ENCODE measurements at regions not wholly inside any gene's neighbourhood (a gene's known extent, or its start where the extent isn't known, plus 50 kb on each side); places are given as distances from the start of the nearest gene placed in this dataset.

DNA sequence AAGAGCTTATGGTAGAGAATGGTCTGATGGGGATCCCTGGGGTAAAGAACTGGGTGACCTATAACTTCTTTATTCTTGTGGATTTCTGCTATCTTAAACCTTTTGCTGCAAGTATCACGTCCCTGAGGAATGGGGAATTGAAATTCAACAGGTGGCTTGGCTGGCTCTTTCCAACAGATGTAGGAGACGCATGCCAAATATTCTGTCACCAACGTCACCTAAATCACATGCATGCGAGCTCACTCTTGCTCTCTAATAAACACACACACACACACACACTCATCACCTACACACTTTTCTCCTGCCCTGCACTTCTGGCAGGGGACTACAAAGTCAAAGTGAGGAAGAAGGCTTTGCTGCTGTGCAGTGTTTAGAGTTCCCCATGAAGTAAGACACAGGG, 145.8 kb upstream of the NECTIN3 start:
- 89% methylated on average over 4 of the region's 4 CpGs for WGBS
- TF ChIP-seq RAD21 (IDR thresholded peaks at IDR 0.05): no peak
- TF ChIP-seq HNF4A (conservative IDR thresholded peaks at IDR 0.05): no peak
- no peak for TF ChIP-seq JUND (IDR thresholded peaks at IDR 0.05)
- TF ChIP-seq HNF4G (IDR thresholded peaks at IDR 0.05): no peak
- TF ChIP-seq YY1 (IDR thresholded peaks at IDR 0.05): no peak
- TF ChIP-seq SP1 (IDR thresholded peaks at IDR 0.05): no peak
- no peak for TF ChIP-seq FOXA1 (IDR thresholded peaks at IDR 0.05)
- TF ChIP-seq FOXA2 (IDR thresholded peaks at IDR 0.05): no peak
- no peak for TF ChIP-seq TAF1 (conservative IDR thresholded peaks at IDR 0.05)
- TF ChIP-seq NR2F2 (IDR thresholded peaks at IDR 0.05): no peak
- Histone ChIP-seq H3K9me3 (ENCODE audit: control insufficient read depth in 4 of 4, low read length in 3 of 4) (no peaks in the 10 kb centered on the region), H3K36me3 (ENCODE audit: control insufficient read depth in 4 of 4, insufficient read depth in 3 of 4, low read depth in 1 of 4, low read length in 3 of 4) (no peaks in the 10 kb centered on the region), H3K27me3 (ENCODE audit: control insufficient read depth in 4 of 4, insufficient read depth in 4 of 4, low read length in 3 of 4) (no peaks in the 10 kb centered on the region), H3K4me1 (ENCODE audit: control insufficient read depth in 4 of 4, insufficient read depth in 4 of 4, low read length in 3 of 4) (no peaks in the 10 kb centered on the region), H3K4me3 (ENCODE audit: low read depth in 1 of 3, low read length in 3 of 3) (no peak overlapping the region), H3K9ac (ENCODE audit: low read depth in 1 of 2, low read length in 2 of 2) (no peak overlapping the region), H3K27ac (ENCODE audit: low read depth in 1 of 2, low read length in 2 of 2) (no peak overlapping the region)
- no peak for DNase-seq (ENCODE audit: low spot score)

DNA sequence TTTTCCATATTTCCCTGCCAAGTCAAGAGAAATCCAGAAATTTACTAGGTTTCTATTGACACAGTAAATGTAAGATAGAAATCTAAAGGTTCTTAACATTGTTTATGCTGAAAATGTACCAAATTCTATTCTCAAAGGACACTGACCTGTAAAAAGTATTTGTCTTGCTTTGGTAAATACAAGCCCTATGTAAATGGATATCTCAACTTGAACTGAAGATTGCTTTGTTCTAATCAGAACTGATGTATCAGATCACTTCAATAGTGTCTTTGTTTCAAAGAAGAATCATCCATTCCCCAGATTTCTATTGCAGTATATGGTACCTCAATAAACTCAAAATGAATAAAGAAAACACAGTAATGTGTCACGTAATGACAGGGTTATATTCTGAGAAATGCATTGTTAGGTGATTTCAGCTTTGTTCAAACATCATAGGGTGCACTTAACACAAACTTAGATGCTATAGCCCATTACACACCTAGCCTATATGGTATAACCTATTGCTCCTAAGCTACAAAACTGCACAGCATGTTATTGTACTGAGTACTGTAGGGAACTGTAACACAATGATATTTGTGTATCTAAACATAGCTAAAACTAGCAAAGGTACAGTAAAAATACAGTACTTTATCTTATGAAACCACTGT, 143.5 kb upstream of the NECTIN3 start:
- H3K27me3 ChIP-seq (ENCODE audit: control insufficient read depth in 4 of 4, insufficient read depth in 4 of 4, low read length in 3 of 4): no peaks in the 10 kb centered on the region
- no peaks in the 10 kb centered on the region for H3K4me1 ChIP-seq (ENCODE audit: control insufficient read depth in 4 of 4, insufficient read depth in 4 of 4, low read length in 3 of 4)
- TF ChIP-seq, protein P1, sequence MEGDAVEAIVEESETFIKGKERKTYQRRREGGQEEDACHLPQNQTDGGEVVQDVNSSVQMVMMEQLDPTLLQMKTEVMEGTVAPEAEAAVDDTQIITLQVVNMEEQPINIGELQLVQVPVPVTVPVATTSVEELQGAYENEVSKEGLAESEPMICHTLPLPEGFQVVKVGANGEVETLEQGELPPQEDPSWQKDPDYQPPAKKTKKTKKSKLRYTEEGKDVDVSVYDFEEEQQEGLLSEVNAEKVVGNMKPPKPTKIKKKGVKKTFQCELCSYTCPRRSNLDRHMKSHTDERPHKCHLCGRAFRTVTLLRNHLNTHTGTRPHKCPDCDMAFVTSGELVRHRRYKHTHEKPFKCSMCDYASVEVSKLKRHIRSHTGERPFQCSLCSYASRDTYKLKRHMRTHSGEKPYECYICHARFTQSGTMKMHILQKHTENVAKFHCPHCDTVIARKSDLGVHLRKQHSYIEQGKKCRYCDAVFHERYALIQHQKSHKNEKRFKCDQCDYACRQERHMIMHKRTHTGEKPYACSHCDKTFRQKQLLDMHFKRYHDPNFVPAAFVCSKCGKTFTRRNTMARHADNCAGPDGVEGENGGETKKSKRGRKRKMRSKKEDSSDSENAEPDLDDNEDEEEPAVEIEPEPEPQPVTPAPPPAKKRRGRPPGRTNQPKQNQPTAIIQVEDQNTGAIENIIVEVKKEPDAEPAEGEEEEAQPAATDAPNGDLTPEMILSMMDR (IDR thresholded peaks at IDR 0.05; ENCODE audit: low read depth, low read length, missing input control): no peak
- no peak for TF ChIP-seq RXRA (IDR thresholded peaks at IDR 0.05)
- TF ChIP-seq, protein P2, sequence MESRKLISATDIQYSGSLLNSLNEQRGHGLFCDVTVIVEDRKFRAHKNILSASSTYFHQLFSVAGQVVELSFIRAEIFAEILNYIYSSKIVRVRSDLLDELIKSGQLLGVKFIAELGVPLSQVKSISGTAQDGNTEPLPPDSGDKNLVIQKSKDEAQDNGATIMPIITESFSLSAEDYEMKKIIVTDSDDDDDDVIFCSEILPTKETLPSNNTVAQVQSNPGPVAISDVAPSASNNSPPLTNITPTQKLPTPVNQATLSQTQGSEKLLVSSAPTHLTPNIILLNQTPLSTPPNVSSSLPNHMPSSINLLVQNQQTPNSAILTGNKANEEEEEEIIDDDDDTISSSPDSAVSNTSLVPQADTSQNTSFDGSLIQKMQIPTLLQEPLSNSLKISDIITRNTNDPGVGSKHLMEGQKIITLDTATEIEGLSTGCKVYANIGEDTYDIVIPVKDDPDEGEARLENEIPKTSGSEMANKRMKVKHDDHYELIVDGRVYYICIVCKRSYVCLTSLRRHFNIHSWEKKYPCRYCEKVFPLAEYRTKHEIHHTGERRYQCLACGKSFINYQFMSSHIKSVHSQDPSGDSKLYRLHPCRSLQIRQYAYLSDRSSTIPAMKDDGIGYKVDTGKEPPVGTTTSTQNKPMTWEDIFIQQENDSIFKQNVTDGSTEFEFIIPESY (IDR thresholded peaks at IDR 0.05): no peak
- H3K27ac ChIP-seq (ENCODE audit: low read depth in 1 of 2, low read length in 2 of 2): no peak overlapping the region
- 83% methylated on average over 1 of the region's 1 CpG for WGBS
- no peaks in the 10 kb centered on the region for H3K9me3 ChIP-seq (ENCODE audit: control insufficient read depth in 4 of 4, low read length in 3 of 4)
- H3K36me3 ChIP-seq (ENCODE audit: control insufficient read depth in 4 of 4, insufficient read depth in 3 of 4, low read depth in 1 of 4, low read length in 3 of 4): no peaks in the 10 kb centered on the region
- no peak overlapping the region for H3K4me3 ChIP-seq (ENCODE audit: low read depth in 1 of 3, low read length in 3 of 3)
- no peak overlapping the region for H3K9ac ChIP-seq (ENCODE audit: low read depth in 1 of 2, low read length in 2 of 2)
- no peak for DNase-seq (ENCODE audit: low spot score)

DNA sequence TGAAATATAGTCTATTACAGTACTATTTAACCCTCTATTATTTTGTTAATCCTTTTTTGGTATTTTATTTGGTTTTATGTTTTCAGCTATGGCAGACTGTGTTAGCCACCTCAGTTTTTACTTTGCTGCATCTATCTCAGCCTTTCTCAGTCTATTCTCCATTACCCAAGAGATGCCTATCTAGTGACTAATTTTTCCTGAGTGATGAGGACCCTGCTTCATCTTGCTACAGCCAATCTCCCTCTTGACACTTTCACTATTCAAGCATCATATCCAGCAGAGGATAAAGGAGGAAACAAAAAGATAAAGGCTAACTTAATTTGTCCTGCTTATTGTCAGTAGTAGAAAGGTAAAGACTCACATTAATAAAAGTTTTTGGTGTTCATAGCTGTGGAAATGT, 141.8 kb upstream of the NECTIN3 start:
- no peak overlapping the region for H3K4me3 ChIP-seq (ENCODE audit: low read depth in 1 of 3, low read length in 3 of 3)
- no peak overlapping the region for H3K27ac ChIP-seq (ENCODE audit: low read depth in 1 of 2, low read length in 2 of 2)
- no peaks in the 10 kb centered on the region for H3K9me3 ChIP-seq (ENCODE audit: control insufficient read depth in 4 of 4, low read length in 3 of 4)
- no peaks in the 10 kb centered on the region for H3K36me3 ChIP-seq (ENCODE audit: control insufficient read depth in 4 of 4, insufficient read depth in 3 of 4, low read depth in 1 of 4, low read length in 3 of 4)
- no peaks in the 10 kb centered on the region for H3K4me1 ChIP-seq (ENCODE audit: control insufficient read depth in 4 of 4, insufficient read depth in 4 of 4, low read length in 3 of 4)
- no peak for DNase-seq (ENCODE audit: low spot score)
- H3K27me3 ChIP-seq (ENCODE audit: control insufficient read depth in 4 of 4, insufficient read depth in 4 of 4, low read length in 3 of 4): no peaks in the 10 kb centered on the region
- H3K9ac ChIP-seq (ENCODE audit: low read depth in 1 of 2, low read length in 2 of 2): no peak overlapping the region
- TF ChIP-seq, protein P3, sequence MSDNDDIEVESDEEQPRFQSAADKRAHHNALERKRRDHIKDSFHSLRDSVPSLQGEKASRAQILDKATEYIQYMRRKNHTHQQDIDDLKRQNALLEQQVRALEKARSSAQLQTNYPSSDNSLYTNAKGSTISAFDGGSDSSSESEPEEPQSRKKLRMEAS (IDR thresholded peaks at IDR 0.05): no peak
- TF ChIP-seq HNF4A (conservative IDR thresholded peaks at IDR 0.05): no peak
- TF ChIP-seq HNF4G (IDR thresholded peaks at IDR 0.05): no peak
- no peak for TF ChIP-seq NR2F2 (IDR thresholded peaks at IDR 0.05)
- TF ChIP-seq, protein P4, sequence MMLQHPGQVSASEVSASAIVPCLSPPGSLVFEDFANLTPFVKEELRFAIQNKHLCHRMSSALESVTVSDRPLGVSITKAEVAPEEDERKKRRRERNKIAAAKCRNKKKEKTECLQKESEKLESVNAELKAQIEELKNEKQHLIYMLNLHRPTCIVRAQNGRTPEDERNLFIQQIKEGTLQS (IDR thresholded peaks at IDR 0.05): no peak
- no peak for TF ChIP-seq RXRA (IDR thresholded peaks at IDR 0.05)
- TF ChIP-seq FOXA1 (IDR thresholded peaks at IDR 0.05): no peak
- TF ChIP-seq SP1 (IDR thresholded peaks at IDR 0.05): no peak
- TF ChIP-seq TAF1 (conservative IDR thresholded peaks at IDR 0.05): no peak
- TF ChIP-seq, protein P5, sequence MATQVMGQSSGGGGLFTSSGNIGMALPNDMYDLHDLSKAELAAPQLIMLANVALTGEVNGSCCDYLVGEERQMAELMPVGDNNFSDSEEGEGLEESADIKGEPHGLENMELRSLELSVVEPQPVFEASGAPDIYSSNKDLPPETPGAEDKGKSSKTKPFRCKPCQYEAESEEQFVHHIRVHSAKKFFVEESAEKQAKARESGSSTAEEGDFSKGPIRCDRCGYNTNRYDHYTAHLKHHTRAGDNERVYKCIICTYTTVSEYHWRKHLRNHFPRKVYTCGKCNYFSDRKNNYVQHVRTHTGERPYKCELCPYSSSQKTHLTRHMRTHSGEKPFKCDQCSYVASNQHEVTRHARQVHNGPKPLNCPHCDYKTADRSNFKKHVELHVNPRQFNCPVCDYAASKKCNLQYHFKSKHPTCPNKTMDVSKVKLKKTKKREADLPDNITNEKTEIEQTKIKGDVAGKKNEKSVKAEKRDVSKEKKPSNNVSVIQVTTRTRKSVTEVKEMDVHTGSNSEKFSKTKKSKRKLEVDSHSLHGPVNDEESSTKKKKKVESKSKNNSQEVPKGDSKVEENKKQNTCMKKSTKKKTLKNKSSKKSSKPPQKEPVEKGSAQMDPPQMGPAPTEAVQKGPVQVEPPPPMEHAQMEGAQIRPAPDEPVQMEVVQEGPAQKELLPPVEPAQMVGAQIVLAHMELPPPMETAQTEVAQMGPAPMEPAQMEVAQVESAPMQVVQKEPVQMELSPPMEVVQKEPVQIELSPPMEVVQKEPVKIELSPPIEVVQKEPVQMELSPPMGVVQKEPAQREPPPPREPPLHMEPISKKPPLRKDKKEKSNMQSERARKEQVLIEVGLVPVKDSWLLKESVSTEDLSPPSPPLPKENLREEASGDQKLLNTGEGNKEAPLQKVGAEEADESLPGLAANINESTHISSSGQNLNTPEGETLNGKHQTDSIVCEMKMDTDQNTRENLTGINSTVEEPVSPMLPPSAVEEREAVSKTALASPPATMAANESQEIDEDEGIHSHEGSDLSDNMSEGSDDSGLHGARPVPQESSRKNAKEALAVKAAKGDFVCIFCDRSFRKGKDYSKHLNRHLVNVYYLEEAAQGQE (IDR thresholded peaks at IDR 0.05): no peak
- TF ChIP-seq RAD21 (IDR thresholded peaks at IDR 0.05): no peak
- no peak for TF ChIP-seq GABPA (IDR thresholded peaks at IDR 0.05 in 1 of 2, conservative IDR thresholded peaks at IDR 0.05 in 1 of 2)
- TF ChIP-seq, protein P1 (IDR thresholded peaks at IDR 0.05; ENCODE audit: low read depth, low read length, missing input control): no peak
- TF ChIP-seq EGR1 (IDR thresholded peaks at IDR 0.05; ENCODE audit: low read depth in 2 of 2): no peak
- TF ChIP-seq YY1 (IDR thresholded peaks at IDR 0.05): no peak
- TF ChIP-seq FOXA2 (IDR thresholded peaks at IDR 0.05): no peak
